ENCODE measurements at regions not wholly inside any gene's neighbourhood (a gene's known extent, or its start where the extent isn't known, plus 50 kb on each side); places are given as distances from the start of the nearest gene placed in this dataset.
"Not testable (repeated sequence)": the region's sequence is repeated elsewhere in the genome, so short reads cannot be mapped to it uniquely, and the experiment has no call there.

GRCh38 chr3:20256144-20256543 lies 70.1 kb upstream of the SGO1 start:
- ChIA-PET POLR2A (no interaction called here), CTCF (no interaction called here)
- DNase-seq (ENCODE audit: extremely low spot score): no peak
- TF ChIP-seq SUZ12 (IDR thresholded peaks at IDR 0.05): no peak
- no peak for TF ChIP-seq ZNF384 (IDR thresholded peaks at IDR 0.05)
- no peak for TF ChIP-seq L3MBTL2 (conservative IDR thresholded peaks at IDR 0.05)
- no peak for TF ChIP-seq ARNT (IDR thresholded peaks at IDR 0.05)
- no peak for TF ChIP-seq FOXA1 (IDR thresholded peaks at IDR 0.05)
- no peak for TF ChIP-seq ELF4 (IDR thresholded peaks at IDR 0.05)
- TF ChIP-seq SP1 (IDR thresholded peaks at IDR 0.05): no peak
- TF ChIP-seq LEF1 (IDR thresholded peaks at IDR 0.05; ENCODE audit: borderline replicate concordance): no peak
- no peak for TF ChIP-seq CTBP1 (IDR thresholded peaks at IDR 0.05; ENCODE audit: borderline replicate concordance)
- TF ChIP-seq HDGF (IDR thresholded peaks at IDR 0.05; ENCODE audit: borderline replicate concordance): no peak
- no peak for TF ChIP-seq FOXK2 (IDR thresholded peaks at IDR 0.05)
- no peak for TF ChIP-seq TARDBP (IDR thresholded peaks at IDR 0.05)
- TF ChIP-seq NFRKB (IDR thresholded peaks at IDR 0.05): no peak
- TF ChIP-seq, protein P1, sequence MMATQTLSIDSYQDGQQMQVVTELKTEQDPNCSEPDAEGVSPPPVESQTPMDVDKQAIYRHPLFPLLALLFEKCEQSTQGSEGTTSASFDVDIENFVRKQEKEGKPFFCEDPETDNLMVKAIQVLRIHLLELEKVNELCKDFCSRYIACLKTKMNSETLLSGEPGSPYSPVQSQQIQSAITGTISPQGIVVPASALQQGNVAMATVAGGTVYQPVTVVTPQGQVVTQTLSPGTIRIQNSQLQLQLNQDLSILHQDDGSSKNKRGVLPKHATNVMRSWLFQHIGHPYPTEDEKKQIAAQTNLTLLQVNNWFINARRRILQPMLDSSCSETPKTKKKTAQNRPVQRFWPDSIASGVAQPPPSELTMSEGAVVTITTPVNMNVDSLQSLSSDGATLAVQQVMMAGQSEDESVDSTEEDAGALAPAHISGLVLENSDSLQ (IDR thresholded peaks at IDR 0.05): no peak
- no peak for TF ChIP-seq BHLHE40 (IDR thresholded peaks at IDR 0.05; ENCODE audit: borderline replicate concordance)
- no peak for TF ChIP-seq FOXM1 (IDR thresholded peaks at IDR 0.05; ENCODE audit: borderline replicate concordance)

GRCh38 chr3:20254268-20255117 lies 68.5 kb upstream of the SGO1 start:
- TF ChIP-seq TARDBP (IDR thresholded peaks at IDR 0.05) (no peak), FOXM1 (IDR thresholded peaks at IDR 0.05; ENCODE audit: borderline replicate concordance) (no peak), ARNT (IDR thresholded peaks at IDR 0.05) (no peak)
- ChIA-PET CTCF (no interaction called here), POLR2A (no interaction called here)
- no peak for DNase-seq (ENCODE audit: extremely low spot score)

DNA sequence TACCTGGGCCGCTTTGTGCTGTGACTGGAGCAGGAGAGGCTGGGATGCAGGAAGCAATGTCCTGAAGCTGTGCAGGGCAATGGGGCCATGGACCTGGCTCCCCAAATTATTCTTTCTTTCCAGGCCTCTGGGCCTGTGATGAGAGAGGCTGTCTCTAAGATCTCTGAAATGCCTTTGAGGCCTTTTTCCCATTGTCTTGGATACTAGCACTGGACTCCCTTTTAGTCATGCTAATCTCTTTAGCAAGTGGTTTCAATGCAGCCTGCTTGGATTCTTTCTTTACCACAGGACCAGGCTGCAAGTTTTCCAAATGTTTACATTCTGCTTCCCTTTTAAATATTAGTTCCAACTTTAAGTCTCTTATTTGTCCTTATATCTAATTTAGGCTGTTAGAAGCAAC lies 64.8 kb upstream of the SGO1 start:
- CTCF ChIA-PET: no interaction called here
- POLR2A ChIA-PET: no interaction called here
- no peak for DNase-seq (ENCODE audit: extremely low spot score)
- no peak for TF ChIP-seq ARNT (IDR thresholded peaks at IDR 0.05)
- TF ChIP-seq LEF1 (IDR thresholded peaks at IDR 0.05; ENCODE audit: borderline replicate concordance): no peak
- no peak for TF ChIP-seq CTBP1 (IDR thresholded peaks at IDR 0.05; ENCODE audit: borderline replicate concordance)
- no peak for TF ChIP-seq BHLHE40 (IDR thresholded peaks at IDR 0.05; ENCODE audit: borderline replicate concordance)

DNA sequence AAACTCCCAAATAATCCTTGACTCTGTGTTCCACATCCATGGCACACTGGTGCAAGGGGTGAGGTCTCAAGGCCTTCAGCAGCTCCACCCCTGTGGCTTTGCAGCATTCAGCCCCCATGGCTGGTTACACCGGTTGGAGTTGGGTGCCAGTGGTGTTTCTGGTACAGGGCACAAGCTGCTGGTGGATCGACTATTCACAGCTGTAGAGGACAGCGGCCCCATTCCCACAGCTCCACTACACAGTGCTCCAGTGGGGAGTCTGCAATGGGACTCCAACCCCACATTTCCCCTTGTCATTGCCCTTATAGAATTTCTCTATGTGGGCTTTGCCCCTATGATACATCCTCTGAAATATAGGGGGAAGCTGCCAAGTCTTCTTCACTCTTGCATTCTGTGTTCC lies 64.3 kb upstream of the SGO1 start:
- DNase-seq (ENCODE audit: extremely low spot score): no peak
- ChIA-PET POLR2A (no interaction called here), CTCF (no interaction called here)
- TF ChIP-seq L3MBTL2 (conservative IDR thresholded peaks at IDR 0.05) (no peak), LEF1 (IDR thresholded peaks at IDR 0.05; ENCODE audit: borderline replicate concordance) (no peak), CTBP1 (IDR thresholded peaks at IDR 0.05; ENCODE audit: borderline replicate concordance) (no peak), BHLHE40 (IDR thresholded peaks at IDR 0.05; ENCODE audit: borderline replicate concordance) (no peak), SUZ12 (IDR thresholded peaks at IDR 0.05) (no peak), HDGF (IDR thresholded peaks at IDR 0.05; ENCODE audit: borderline replicate concordance) (no peak), ELF4 (IDR thresholded peaks at IDR 0.05) (no peak), NFRKB (IDR thresholded peaks at IDR 0.05) (no peak), FOXM1 (IDR thresholded peaks at IDR 0.05; ENCODE audit: borderline replicate concordance) (no peak), FOXA1 (IDR thresholded peaks at IDR 0.05) (no peak), ARNT (IDR thresholded peaks at IDR 0.05) (no peak)
- TF ChIP-seq, protein P1 (IDR thresholded peaks at IDR 0.05): no peak

DNA sequence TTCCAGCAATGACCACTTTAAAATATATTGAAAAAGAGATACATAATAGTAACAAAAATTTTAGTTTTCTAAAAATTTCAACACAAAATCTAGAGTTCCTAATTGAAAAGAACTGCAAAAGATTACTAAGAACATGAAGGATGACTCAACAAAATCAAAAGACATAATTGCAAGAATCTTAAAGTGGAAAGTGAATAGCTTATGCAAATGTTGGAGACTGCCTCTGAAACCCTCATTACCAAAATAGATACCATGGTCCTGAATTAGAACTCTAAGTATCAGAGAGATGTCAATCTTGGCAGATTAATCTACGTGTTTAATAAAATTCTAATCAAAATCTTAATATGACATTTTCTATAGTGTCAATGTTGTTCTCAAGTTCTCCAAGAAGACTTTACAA lies 60.7 kb upstream of the SGO1 start:
- CTCF ChIA-PET: no interaction called here
- DNase-seq (ENCODE audit: extremely low spot score): no peak
- POLR2A ChIA-PET: no interaction called here
- TF ChIP-seq FOXA1 (IDR thresholded peaks at IDR 0.05) (no peak), CTBP1 (IDR thresholded peaks at IDR 0.05; ENCODE audit: borderline replicate concordance) (no peak), L3MBTL2 (conservative IDR thresholded peaks at IDR 0.05) (no peak), SP1 (IDR thresholded peaks at IDR 0.05) (no peak), FOXK2 (IDR thresholded peaks at IDR 0.05) (no peak), TARDBP (IDR thresholded peaks at IDR 0.05) (no peak), SUZ12 (IDR thresholded peaks at IDR 0.05) (no peak)

DNA sequence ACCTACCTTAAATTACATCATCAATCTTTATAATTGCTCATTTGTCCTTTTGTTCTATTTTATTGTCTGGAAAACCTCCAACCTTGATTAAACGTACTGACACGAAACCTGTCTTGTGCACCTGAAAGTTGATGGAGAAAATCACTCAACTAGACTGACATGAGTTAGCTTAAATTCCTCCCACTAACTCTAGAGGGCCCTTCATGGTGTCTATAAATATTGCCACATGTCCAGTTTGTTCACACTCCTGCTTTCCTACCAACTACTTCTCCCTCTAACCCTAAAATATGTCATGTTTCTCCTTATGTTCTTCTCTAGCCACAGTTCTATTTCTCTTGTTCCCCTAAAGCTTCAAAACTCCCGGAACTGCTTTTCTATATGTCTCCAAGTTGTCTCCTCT lies 59.8 kb upstream of the SGO1 start:
- no peak for TF ChIP-seq HDGF (IDR thresholded peaks at IDR 0.05; ENCODE audit: borderline replicate concordance)
- ChIA-PET POLR2A (no interaction called here), CTCF (no interaction called here)
- DNase-seq (ENCODE audit: extremely low spot score): no peak

DNA sequence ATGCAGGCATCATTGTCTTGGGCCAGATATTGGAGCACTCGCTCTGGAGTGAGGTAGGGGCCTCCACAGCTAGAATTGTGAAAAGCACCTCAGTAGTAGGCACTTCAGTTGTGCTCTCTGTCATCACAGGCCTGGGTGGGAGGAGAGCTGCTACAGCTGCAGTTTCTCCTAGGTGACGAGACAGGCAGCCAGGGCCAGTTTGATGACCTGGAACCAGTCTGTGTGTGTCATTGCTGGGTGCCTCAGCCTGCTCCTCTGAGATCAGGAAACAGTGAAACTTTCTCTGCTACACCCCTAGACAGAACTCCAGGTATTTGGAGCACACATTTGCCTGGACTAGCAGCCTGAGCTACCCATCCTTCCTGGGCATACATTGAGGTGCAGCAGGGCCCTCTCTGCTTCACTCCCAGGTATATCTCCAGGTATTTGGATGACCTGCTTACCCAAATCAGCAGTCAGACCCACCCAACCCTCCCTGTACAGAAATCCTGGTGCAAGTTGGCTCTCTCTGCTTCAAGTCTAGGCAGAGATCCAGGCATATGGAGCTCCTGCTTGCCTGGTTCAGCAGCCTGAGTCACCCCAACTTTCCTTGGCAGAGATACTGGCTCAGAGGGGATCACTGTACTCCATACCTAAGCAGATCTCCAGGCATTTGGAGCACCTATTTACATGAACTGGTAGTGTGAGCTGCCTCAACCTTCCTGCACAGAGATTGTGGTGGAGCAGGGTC lies 54.3 kb upstream of the SGO1 start:
- POLR2A ChIA-PET: no interaction called here
- TF ChIP-seq ELF4 (IDR thresholded peaks at IDR 0.05) (no peak), CTBP1 (IDR thresholded peaks at IDR 0.05; ENCODE audit: borderline replicate concordance) (no peak), ZNF384 (IDR thresholded peaks at IDR 0.05) (no peak), FOXM1 (IDR thresholded peaks at IDR 0.05; ENCODE audit: borderline replicate concordance) (no peak), ARNT (IDR thresholded peaks at IDR 0.05) (no peak), BHLHE40 (IDR thresholded peaks at IDR 0.05; ENCODE audit: borderline replicate concordance) (no peak), FOXK2 (IDR thresholded peaks at IDR 0.05) (no peak), HDGF (IDR thresholded peaks at IDR 0.05; ENCODE audit: borderline replicate concordance) (no peak), TARDBP (IDR thresholded peaks at IDR 0.05) (no peak), SP1 (IDR thresholded peaks at IDR 0.05) (no peak), NFRKB (IDR thresholded peaks at IDR 0.05) (no peak), L3MBTL2 (conservative IDR thresholded peaks at IDR 0.05) (no peak), SUZ12 (IDR thresholded peaks at IDR 0.05) (no peak), LEF1 (IDR thresholded peaks at IDR 0.05; ENCODE audit: borderline replicate concordance) (no peak), FOXA1 (IDR thresholded peaks at IDR 0.05) (no peak)
- TF ChIP-seq, protein P1 (IDR thresholded peaks at IDR 0.05): no peak
- DNase-seq (ENCODE audit: extremely low spot score): no peak
- CTCF ChIA-PET: no interaction called here

DNA sequence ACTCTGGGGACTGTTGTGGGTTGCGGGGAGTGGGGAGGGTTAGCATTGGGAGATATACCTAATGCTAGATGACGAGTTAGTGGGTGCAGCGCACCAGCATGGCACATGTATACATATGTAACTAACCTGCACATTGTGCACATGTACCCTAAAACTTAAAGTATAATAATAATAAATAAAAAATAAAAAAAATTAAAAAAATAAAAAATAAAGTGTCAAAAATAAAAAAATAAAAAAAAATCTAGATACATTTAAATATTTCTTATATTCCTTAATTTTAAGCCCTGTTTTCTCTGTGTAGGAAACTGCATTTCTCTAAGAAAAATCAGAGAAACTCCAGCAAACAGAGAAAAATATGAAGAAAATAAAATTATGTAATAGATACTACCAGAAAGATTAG lies 52.2 kb upstream of the SGO1 start:
- POLR2A ChIA-PET; CTCF ChIA-PET; DNase-seq (ENCODE audit: extremely low spot score): not testable (repeated sequence)

Measured in HEK293T (cell line).